HAP-1 (cell line): ENCODE measurements at regions not wholly inside any gene's neighbourhood (a gene's known extent, or its start where the extent isn't known, plus 50 kb on each side); places are given as distances from the start of the nearest gene placed in this dataset.

ENCODE experiments used
- DNase-seq, 2 experiments: peaks; one replicate each; pipeline ENCODE4 v3.0.0-alpha.2; 2016 to 2020; ENCODE audit warnings: low spot score in 2 of 2
- H3K27me3 ChIP-seq: fragments of 250-450 bp; sonication (Bioruptor Pico); 2 replicates; pipeline ENCODE4 v1.5.1; 2020; ENCODE audit warnings: low read depth, mild to moderate bottlenecking, moderate library complexity
- H3K36me3 ChIP-seq: fragments of 250-450 bp; sonication (Bioruptor Pico); replicated peaks from 2 replicates; pipeline ENCODE4 v1.5.1; 2020; ENCODE audit warnings: mild to moderate bottlenecking
- H3K4me1 ChIP-seq: fragments of 250-450 bp; sonication (Bioruptor Pico); 2 replicates; pipeline ENCODE4 v1.5.1; 2020; ENCODE audit warnings: mild to moderate bottlenecking
- H3K4me3 ChIP-seq: fragments of 250-450 bp; sonication (Bioruptor Pico); 2 replicates; pipeline ENCODE4 v1.5.1; 2020; ENCODE audit warnings: mild to moderate bottlenecking, moderate library complexity
- H3K9me3 ChIP-seq: fragments of 250-450 bp; sonication (Bioruptor Pico); 2 replicates; pipeline ENCODE4 v1.5.1; 2020; ENCODE audit warnings: mild to moderate bottlenecking, moderate library complexity
- in situ Hi-C: fragments of 300-500 bp; cut with MboI; formaldehyde crosslinking; loops from 3 replicates; pipeline ENCODE4 v1.14.3; 2020; ENCODE audit warnings: low sequenced_read_pairs, inconsistent platforms, mixed read lengths

DNA sequence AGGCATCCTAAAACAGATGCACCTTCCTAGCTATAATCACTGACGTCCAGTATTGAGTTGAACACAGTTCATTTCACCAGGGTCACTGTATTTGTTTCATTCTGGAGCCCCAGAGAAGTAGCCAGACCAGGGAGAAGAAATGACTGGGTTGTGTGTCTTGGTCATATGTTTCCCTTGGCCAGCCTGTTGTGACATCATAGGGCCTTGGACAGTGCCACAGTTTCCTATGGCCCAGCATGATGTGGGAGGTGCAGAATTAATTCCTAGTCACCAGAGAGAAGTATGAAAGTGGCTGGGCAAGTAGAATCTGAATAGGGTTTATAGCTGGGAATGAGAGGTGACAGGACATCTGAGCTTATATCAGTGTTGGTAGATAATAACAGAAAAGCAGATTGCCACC lies 84.0 kb upstream of the ZBED5 start:
- no peak for DNase-seq
- Histone ChIP-seq H3K27me3 (no peaks in the 10 kb centered on the region), H3K9me3 (no peaks in the 10 kb centered on the region), H3K4me1 (no peaks in the 10 kb centered on the region), H3K36me3 (no peaks in the 10 kb centered on the region), H3K4me3 (no peak overlapping the region)
- in situ Hi-C loops, result loop anchor here (10.0 kb wide), 1 partner anchor 843 kb away; no protein-coding TSS in a partner anchor

DNA sequence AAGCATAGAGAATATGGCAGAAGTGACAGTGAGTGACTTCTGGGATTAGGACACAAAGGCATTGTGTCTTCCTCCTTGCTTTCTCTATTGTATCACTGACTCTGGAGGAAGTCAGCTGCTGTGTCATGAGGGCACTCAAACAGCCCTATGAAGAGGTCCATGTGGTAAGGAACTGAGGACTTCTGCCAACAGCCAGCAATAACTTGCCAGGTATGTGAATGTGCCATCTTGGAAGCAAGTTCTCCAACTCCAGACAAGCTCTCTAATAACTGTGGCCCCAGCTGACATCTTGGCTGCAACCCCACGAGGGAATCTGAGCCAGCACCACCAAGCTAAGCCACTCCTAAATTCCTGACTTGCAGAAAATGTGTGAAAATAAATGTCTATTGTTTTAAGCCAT lies 83.6 kb upstream of the ZBED5 start:
- Histone ChIP-seq H3K36me3 (no peaks in the 10 kb centered on the region), H3K27me3 (no peaks in the 10 kb centered on the region), H3K9me3 (no peaks in the 10 kb centered on the region), H3K4me3 (no peak overlapping the region), H3K4me1 (no peaks in the 10 kb centered on the region)
- in situ Hi-C loops, result loop anchor here (10.0 kb wide), 1 partner anchor 843 kb away; no protein-coding TSS in a partner anchor
- DNase-seq, result no peak

DNA sequence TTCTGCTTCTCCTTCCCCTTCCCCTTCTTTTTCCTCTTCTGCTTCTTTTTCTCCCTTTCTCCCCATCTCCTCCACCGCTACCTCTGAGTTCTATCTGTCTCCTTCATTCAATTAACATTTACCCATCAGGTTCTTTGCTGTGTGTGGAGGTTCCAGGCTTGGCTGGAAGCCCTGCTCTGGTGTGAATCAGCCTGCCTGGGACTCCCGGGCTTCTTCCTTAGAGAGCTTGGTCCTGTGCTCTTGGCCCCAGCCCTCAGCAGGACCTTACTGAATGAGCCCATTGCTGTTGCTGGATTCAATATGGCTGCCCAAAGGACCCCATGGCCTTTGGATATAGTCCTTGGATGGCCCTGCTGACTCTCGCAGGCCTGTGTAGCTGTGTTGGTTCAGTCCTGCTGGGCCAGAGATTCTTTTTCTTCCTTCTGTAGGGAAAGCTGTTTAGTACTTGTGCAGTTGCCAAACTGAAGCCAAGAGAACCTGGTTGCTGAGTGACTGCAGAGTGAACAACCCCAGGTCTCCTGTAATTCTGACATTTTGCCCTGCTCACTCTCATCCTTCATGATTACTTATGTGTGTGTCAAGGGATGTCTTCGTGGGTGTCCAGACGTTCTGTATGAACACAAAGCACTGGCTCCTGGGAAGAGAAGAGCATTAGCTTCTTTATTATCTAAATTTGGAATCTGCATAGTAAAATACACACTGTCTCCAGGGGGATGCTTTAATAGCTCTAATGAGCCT lies 81.0 kb upstream of the ZBED5 start:
- Histone ChIP-seq H3K4me1 (peaks cover 10% of the 10 kb centered on the region), H3K4me3 (no peak overlapping the region), H3K9me3 (no peaks in the 10 kb centered on the region), H3K27me3 (no peaks in the 10 kb centered on the region), H3K36me3 (no peaks in the 10 kb centered on the region)
- no peak for DNase-seq
- in situ Hi-C loops, result no loop called here

DNA sequence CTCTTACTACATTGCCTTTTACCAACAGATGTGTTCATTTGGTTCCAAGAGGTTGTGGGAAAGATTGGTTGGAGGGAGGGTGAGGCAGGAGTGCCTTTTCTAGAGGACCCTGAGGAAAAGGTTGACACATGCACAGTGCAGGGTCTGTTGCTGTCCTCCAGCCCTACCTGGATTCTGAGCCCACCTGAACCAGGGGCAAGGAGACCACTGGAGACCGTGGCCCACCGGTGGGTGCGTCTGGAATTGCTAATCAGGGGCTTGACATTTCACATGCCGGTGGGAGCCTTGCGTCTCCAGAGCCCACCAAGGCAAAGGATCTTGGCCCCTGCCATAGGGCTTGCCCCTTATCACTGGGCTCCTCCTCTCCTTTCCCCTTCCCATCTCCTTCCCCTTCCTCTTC lies 80.4 kb upstream of the ZBED5 start:
- no peak for DNase-seq
- Histone ChIP-seq H3K27me3 (no peaks in the 10 kb centered on the region), H3K4me1 (peaks cover 14% of the 10 kb centered on the region), H3K9me3 (no peaks in the 10 kb centered on the region), H3K4me3 (no peak overlapping the region), H3K36me3 (no peaks in the 10 kb centered on the region)
- in situ Hi-C loops, result no loop called here

DNA sequence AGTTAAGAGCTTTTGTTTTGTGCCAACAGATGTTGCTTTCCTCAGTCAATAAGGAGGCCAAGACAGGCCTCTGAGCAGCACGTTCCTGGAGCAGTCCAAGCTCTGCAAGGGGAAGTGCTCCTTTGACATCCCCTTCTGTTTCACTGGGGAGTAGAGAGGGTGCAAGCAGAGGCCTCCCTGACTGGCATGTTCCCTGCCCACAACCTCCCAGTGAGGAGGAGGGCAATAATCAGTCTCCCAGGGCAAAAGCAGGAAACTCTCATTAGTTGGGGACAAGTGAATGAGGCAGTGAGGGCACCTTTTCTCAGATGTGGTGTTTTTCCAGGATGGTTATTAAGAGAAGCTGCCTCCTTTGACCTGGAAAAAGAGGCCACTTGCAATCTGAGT lies 79.5 kb upstream of the ZBED5 start:
- H3K9me3 ChIP-seq, result no peaks in the 10 kb centered on the region
- peaks cover 18% of the 10 kb centered on the region for H3K4me1 ChIP-seq
- in situ Hi-C loops, result no loop called here
- DNase-seq, result no peak
- no peaks in the 10 kb centered on the region for H3K27me3 ChIP-seq
- H3K36me3 ChIP-seq, result no peaks in the 10 kb centered on the region
- no peak overlapping the region for H3K4me3 ChIP-seq

DNA sequence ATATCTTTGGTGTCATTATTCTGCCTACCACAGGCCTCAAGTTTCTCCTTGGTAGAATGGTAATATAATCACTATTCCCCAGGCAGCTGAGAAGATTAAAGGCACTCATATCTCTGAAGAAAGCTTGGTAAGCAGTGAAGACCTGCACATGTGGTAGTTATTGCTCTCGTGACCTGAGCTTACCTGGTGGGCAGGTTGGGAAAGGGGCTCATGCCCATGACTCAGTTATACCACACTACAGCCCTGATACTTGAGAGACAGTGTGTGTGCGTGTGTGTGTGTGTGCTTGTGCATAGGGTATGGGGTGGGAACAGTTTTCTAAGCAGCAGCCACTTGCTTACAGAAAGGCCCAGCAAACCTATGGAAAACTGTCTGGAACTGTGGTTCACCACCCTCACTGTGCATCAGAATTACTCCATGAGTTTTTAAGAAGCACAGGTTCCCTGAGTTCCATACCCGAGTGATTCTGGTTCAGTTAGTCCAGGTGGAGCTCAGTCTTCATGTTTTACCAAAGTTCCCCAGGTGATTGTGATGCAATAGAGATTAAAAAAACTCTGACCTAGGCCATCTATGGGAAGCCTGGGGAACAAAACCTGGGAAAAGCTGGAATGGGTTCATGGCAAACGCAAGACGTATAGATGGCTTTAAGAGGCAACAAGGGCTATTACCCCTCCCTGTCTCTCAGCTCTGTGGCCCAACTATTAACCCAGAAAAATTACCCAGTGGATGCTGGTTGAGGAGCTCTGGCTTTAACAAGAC lies 79.0 kb upstream of the ZBED5 start:
- Histone ChIP-seq H3K27me3 (no peaks in the 10 kb centered on the region), H3K9me3 (no peaks in the 10 kb centered on the region), H3K36me3 (no peaks in the 10 kb centered on the region), H3K4me1 (peaks cover 23% of the 10 kb centered on the region), H3K4me3 (no peak overlapping the region)
- no peak for DNase-seq
- in situ Hi-C loops, result no loop called here

DNA sequence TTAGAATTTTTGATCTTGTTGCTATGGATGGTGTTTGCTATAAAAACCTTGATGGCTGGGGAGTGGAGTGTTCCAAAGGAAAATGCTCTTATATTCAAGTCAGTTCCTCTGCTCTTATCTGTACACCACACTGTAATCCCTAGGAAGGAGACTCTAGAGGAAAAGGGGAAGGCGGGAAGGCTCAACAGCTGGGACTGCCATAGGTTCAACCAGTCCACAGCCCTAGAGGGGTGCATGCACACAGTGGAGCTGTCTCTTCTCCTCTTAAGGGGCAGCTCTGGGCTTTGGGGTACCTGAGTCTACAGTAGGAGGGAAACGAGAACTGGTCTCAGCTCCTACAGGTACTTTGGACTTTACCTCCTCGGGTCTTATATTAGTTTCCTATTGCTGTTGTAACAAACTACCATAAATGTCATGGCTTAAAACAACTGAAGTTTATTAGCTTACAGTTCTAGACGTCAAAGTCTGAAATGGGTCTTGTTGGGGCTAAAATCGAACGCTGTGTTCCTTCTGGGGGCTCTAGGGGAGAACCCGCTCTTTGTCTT lies 77.2 kb upstream of the ZBED5 start:
- peaks cover 32% of the 10 kb centered on the region for H3K4me1 ChIP-seq
- no peaks in the 10 kb centered on the region for H3K27me3 ChIP-seq
- no peak for DNase-seq
- in situ Hi-C loops, result no loop called here
- no peaks in the 10 kb centered on the region for H3K9me3 ChIP-seq
- no peak overlapping the region for H3K4me3 ChIP-seq
- no peaks in the 10 kb centered on the region for H3K36me3 ChIP-seq

DNA sequence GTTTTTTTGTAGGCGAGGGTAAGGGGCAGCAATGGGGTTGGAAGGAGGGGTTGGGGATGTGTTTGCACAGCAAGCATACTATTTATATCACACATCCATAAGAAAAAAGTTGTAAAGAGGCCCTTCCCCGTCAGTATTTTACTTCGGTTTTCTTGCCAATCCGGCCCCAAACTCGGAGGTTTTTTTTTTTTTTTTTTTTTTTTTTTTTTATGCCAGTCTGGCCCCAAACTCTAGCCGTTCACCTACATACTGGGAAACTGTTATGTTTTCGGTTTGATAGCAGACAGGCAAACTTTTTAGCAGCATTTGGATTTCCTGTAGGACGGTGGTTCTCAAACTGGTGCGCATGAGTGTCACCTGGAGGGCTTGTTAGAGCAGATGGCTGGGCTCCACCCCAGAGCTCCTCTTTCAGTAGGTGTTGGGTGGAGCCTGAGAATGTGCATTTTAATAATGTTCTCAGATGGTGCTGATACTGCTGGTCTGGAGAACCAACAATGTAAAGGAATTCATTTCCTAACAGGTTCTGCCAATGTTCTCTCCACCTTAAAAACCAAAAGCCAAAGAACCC lies 76.5 kb upstream of the ZBED5 start:
- Histone ChIP-seq H3K27me3 (no peaks in the 10 kb centered on the region), H3K4me1 (peaks cover 33% of the 10 kb centered on the region), H3K4me3 (peak overlapping the region; percentile 36), H3K9me3 (no peaks in the 10 kb centered on the region), H3K36me3 (no peaks in the 10 kb centered on the region)
- in situ Hi-C loops, result loop anchor here (5.0 kb wide), 1 partner anchor 88 kb away; no protein-coding TSS in a partner anchor
- DNase-seq, result peak; percentile 35 to 48

DNA sequence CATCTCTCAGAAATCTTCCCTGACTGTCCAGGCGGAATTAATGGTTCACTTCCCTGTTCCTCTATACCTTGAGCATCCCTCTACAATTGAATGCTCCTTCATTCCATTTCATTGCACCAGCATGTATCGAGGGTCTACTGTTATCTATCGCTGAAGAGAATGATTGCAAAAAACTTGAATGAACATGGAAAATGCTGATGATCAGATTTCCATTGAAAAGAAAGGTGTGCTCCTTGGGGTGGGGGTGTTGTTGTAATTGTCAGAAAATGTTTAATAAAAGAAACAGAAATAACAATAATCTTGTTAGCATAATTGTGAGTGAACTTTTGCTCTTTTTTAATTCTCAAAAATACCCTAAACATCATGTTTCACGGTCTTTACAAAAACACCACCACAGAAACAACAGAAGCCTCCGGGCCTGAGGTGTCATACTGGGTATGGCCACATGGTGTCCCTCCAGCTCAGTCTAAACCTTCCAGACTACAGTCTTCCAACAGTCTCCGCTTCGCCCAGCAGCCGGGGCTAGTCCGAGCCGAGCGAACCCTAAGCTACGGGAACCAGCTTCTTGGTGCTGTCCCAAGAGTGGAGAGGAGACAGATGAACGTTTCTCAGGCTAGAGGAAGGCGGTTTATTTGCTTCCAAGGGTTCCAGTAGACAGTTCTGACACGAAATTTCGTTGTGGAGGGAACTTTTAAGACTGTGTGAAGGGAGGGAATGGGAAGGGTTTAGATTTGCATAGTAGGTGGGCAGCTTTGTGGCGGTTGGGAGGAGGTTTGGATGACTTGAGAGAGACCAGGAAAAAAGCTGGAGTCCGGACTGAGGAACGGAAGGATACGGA lies 75.8 kb upstream of the ZBED5 start:
- H3K9me3 ChIP-seq, result no peaks in the 10 kb centered on the region
- H3K4me3 ChIP-seq, result peak overlapping the region; percentile 36
- DNase-seq, result peak; percentile 93
- H3K36me3 ChIP-seq, result no peaks in the 10 kb centered on the region
- in situ Hi-C loops, result loop anchor here (5.0 kb wide), 1 partner anchor 89 kb away; no protein-coding TSS in a partner anchor
- no peaks in the 10 kb centered on the region for H3K27me3 ChIP-seq
- peaks cover 33% of the 10 kb centered on the region for H3K4me1 ChIP-seq

DNA sequence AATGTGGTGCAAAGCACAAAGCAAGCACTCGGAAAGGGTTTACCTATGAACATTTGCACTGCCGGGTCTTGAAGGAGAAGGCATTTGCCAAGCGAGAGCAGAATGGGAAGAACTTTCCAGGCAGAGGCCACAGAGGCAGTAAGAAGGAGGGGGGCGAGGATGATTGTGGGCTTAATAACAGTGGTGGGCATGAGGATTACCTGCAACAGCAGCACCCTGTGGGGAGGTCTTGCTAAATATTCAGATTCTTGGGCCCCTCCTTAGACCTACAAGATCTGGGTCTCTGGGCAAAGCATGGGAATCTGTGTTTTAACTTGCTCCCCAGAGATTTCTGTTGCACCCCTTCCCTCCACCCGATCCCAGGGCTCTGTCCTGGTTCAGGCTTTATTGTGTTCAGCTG lies 75.1 kb upstream of the ZBED5 start:
- Histone ChIP-seq H3K4me1 (peaks cover 33% of the 10 kb centered on the region), H3K36me3 (no peaks in the 10 kb centered on the region), H3K4me3 (no peak overlapping the region), H3K9me3 (no peaks in the 10 kb centered on the region), H3K27me3 (no peaks in the 10 kb centered on the region)
- in situ Hi-C loops, result loop anchor here (5.0 kb wide), 1 partner anchor 89 kb away; no protein-coding TSS in a partner anchor
- no peak for DNase-seq

DNA sequence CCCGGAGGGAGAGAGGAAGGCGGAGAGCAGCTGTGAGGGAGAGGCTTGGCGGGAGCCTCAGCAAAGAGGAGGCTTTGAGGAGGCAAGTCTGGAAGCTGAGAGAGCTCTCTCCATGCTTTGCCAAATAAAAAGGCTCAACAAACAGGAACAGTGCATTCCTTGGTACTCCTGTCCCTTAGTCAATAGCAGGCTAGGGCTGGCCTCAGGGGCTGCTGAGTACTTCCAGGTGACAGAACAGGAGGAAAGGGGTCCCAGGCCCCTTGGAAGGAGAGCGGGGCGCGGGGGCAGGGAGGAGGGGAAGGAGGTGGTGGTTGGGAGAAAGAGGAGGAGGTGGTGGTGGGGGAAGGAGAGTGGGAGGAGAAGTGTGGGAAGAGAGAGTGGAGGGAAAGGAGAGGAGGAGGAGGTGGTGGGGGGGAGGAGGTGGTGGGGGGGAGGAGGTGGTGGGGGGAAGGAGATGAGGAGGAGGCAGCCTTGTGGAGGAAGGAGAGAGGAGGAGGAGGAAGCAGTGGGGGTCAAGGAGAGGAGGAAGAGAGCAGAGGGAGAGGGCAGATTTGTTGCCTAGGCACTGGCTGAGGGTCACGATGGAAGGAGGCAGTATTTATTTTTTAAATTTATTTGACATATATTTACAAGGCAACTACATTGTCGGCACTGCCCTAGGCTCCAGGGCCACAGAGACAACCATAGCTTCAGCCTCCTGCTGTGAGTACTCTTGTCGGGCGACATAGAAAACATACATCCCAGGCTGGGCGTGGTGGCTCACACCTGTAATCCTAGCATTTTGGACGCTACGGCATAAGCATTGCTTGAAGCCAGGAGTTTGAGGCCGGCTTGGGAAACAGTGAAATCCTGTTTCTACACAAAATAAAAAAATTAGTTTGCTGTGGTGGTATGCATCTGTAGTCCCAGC lies 74.2 kb upstream of the ZBED5 start:
- in situ Hi-C loops, result loop anchor here (5.0 kb wide), 1 partner anchor 90 kb away; no protein-coding TSS in a partner anchor
- H3K4me3 ChIP-seq, result peak overlapping the region; percentile 41
- peak; percentile 25 to 64 for DNase-seq

DNA sequence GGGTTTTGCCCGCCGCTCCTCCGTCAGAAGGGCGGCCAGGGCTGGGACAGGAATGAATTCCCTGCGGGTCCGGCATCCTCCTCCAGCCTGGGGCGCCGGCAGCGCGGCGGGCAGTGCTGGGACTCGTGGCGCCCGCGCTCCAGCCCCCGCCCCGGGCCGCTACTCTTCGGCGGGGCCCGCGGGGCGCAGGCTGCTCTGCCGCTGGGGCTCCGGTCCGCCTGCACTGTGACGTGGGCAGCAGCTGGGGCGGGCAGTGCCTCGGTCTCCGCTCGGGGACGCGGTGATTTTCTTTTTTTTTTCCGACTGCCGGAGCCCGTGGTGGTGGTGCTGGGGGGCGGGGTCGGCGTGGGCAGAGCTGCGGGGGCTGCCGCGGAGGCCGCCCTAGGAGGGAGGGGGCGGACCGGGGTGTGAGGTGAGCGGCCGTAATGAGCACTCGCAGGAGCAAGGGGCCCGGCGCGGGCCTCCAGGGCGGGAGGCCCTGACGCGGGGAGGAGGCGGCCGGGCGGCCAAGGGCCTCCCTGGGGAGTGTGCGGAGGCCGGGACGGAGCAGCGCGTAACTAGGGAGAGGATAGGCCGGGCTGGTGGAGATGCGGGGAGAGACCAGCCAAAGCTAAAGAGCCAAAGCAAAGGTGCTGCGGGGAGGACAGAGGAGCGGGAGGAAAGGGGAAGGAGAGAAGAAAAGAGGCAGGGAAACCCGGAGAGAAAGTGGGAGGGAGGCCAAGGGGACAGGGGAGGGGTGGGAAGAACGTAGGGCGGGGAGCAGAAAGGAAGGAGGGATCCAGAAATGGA lies 73.3 kb upstream of the ZBED5 start:
- H3K4me1 ChIP-seq, result peaks cover 46% of the 10 kb centered on the region
- no peaks in the 10 kb centered on the region for H3K27me3 ChIP-seq
- no peaks in the 10 kb centered on the region for H3K9me3 ChIP-seq
- peak; percentile 82 to 86 for DNase-seq
- peak overlapping the region; percentile 41 for H3K4me3 ChIP-seq
- in situ Hi-C loops, result loop anchor here (5.0 kb wide), 1 partner anchor 91 kb away; no protein-coding TSS in a partner anchor
- no peaks in the 10 kb centered on the region for H3K36me3 ChIP-seq

More for the DNA sequence above, 74.2 kb upstream of the ZBED5 start:
- Histone ChIP-seq H3K36me3 (no peaks in the 10 kb centered on the region), H3K9me3 (no peaks in the 10 kb centered on the region), H3K27me3 (no peaks in the 10 kb centered on the region), H3K4me1 (peaks cover 43% of the 10 kb centered on the region)
